ENCODE measurements at regions not wholly inside any gene's neighbourhood (a gene's known extent, or its start where the extent isn't known, plus 50 kb on each side); places are given as distances from the start of the nearest gene placed in this dataset.

GRCh38 chr16:64088838-64089237 is 1033.0 kb downstream of the CDH11 start:
- H3K27me3 ChIP-seq = no peaks in the 10 kb centered on the region
- H3K4me3 ChIP-seq = no peak overlapping the region
- no peaks in the 10 kb centered on the region for H3K36me3 ChIP-seq
- H3K4me1 ChIP-seq = no peaks in the 10 kb centered on the region
- DNase-seq = no peak
- no peak overlapping the region for H3K27ac ChIP-seq
- intact Hi-C loops (cut with DNase I) = loop anchor here (10.0 kb wide), 1 partner anchor 366 kb away; no protein-coding TSS in a partner anchor
- TF ChIP-seq CTCF (IDR thresholded peaks at IDR 0.05) = no peak
- no peak overlapping the region for H3K9ac ChIP-seq (ENCODE audit: low read depth in 2 of 2, low read length in 2 of 2)
- H3K9me3 ChIP-seq = no peaks in the 10 kb centered on the region

GRCh38 chr16:64085296-64085695 is 1036.6 kb downstream of the CDH11 start:
- no peak overlapping the region for H3K27ac ChIP-seq
- DNase-seq = no peak
- H3K9ac ChIP-seq (ENCODE audit: low read depth in 2 of 2, low read length in 2 of 2) = no peak overlapping the region
- H3K4me3 ChIP-seq = no peak overlapping the region
- H3K4me1 ChIP-seq = no peaks in the 10 kb centered on the region
- H3K27me3 ChIP-seq = no peaks in the 10 kb centered on the region
- TF ChIP-seq CTCF (IDR thresholded peaks at IDR 0.05) = no peak
- H3K9me3 ChIP-seq = no peaks in the 10 kb centered on the region
- intact Hi-C loops (cut with DNase I) = loop anchor here (10.0 kb wide), 1 partner anchor 370 kb away; no protein-coding TSS in a partner anchor
- no peaks in the 10 kb centered on the region for H3K36me3 ChIP-seq

- DNase-seq = no peak
- intact Hi-C loops (cut with DNase I) = loop anchor here (10.0 kb wide), 1 partner anchor 370 kb away; no protein-coding TSS in a partner anchor
- Histone ChIP-seq H3K9ac (ENCODE audit: low read depth in 2 of 2, low read length in 2 of 2) (no peak overlapping the region), H3K9me3 (no peaks in the 10 kb centered on the region), H3K4me3 (no peak overlapping the region), H3K27me3 (no peaks in the 10 kb centered on the region), H3K27ac (no peak overlapping the region), H3K36me3 (no peaks in the 10 kb centered on the region), H3K4me1 (no peaks in the 10 kb centered on the region)
- TF ChIP-seq CTCF (IDR thresholded peaks at IDR 0.05) = no peak
Measured at GRCh38 chr16:64084706-64085105, 1037.2 kb downstream of the CDH11 start.

- no peaks in the 10 kb centered on the region for H3K36me3 ChIP-seq
- no peak overlapping the region for H3K4me3 ChIP-seq
- H3K27ac ChIP-seq = no peak overlapping the region
- intact Hi-C loops (cut with DNase I) = loop anchor here (10.0 kb wide), 1 partner anchor 371 kb away; no protein-coding TSS in a partner anchor
- TF ChIP-seq CTCF (IDR thresholded peaks at IDR 0.05) = no peak
- no peaks in the 10 kb centered on the region for H3K9me3 ChIP-seq
- DNase-seq = no peak
- no peaks in the 10 kb centered on the region for H3K27me3 ChIP-seq
- no peak overlapping the region for H3K9ac ChIP-seq (ENCODE audit: low read depth in 2 of 2, low read length in 2 of 2)
- no peaks in the 10 kb centered on the region for H3K4me1 ChIP-seq
Measured at GRCh38 chr16:64083428-64084129, 1038.3 kb downstream of the CDH11 start.

GRCh38 chr16:64077242-64077641 is 1044.6 kb downstream of the CDH11 start:
- Histone ChIP-seq H3K4me3 (no peak overlapping the region), H3K27me3 (no peaks in the 10 kb centered on the region), H3K9ac (ENCODE audit: low read depth in 2 of 2, low read length in 2 of 2) (no peak overlapping the region), H3K27ac (no peak overlapping the region), H3K9me3 (no peaks in the 10 kb centered on the region), H3K36me3 (no peaks in the 10 kb centered on the region), H3K4me1 (no peaks in the 10 kb centered on the region)
- intact Hi-C loops (cut with DNase I) = no loop called here
- DNase-seq = no peak
- TF ChIP-seq CTCF (IDR thresholded peaks at IDR 0.05) = no peak

Data from colonic mucosa (tissue), 4 donors.